ENCODE measurements at regions not wholly inside any gene's neighbourhood (a gene's known extent, or its start where the extent isn't known, plus 50 kb on each side); places are given as distances from the start of the nearest gene placed in this dataset.

DNA sequence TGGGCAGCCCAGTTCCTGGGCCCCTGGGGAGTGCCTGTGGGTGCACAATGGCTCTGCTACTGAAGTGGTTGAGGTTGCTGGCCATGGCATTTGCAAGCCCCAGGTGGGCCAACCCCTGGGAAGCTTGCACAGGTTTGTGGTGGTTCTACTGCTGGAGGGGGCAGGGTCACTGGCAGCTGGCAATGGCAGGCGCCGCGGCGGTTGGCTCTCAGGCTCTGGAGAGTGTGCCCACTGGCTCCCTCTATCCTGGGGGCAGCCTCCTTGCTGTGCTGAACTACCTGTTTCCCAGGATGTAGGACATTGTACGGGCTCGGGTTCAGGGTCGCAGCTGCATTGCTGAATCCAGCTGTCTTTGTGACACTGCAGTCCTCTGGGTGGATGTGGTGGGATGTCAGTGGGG, 180.2 kb upstream of the HES1 start:
- TF ChIP-seq, protein P1, sequence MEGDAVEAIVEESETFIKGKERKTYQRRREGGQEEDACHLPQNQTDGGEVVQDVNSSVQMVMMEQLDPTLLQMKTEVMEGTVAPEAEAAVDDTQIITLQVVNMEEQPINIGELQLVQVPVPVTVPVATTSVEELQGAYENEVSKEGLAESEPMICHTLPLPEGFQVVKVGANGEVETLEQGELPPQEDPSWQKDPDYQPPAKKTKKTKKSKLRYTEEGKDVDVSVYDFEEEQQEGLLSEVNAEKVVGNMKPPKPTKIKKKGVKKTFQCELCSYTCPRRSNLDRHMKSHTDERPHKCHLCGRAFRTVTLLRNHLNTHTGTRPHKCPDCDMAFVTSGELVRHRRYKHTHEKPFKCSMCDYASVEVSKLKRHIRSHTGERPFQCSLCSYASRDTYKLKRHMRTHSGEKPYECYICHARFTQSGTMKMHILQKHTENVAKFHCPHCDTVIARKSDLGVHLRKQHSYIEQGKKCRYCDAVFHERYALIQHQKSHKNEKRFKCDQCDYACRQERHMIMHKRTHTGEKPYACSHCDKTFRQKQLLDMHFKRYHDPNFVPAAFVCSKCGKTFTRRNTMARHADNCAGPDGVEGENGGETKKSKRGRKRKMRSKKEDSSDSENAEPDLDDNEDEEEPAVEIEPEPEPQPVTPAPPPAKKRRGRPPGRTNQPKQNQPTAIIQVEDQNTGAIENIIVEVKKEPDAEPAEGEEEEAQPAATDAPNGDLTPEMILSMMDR (IDR thresholded peaks at IDR 0.05; ENCODE audit: low read depth, low read length, poor library complexity, severe bottlenecking): no peak
- no peak for TF ChIP-seq EZH2phosphoT487 (IDR thresholded peaks at IDR 0.05; ENCODE audit: borderline replicate concordance, low read length)
